ENCODE measurements at regions not wholly inside any gene's neighbourhood (a gene's known extent, or its start where the extent isn't known, plus 50 kb on each side); places are given as distances from the start of the nearest gene placed in this dataset.
"Not testable (repeated sequence)": the region's sequence is repeated elsewhere in the genome, so short reads cannot be mapped to it uniquely, and the experiment has no call there.

DNA sequence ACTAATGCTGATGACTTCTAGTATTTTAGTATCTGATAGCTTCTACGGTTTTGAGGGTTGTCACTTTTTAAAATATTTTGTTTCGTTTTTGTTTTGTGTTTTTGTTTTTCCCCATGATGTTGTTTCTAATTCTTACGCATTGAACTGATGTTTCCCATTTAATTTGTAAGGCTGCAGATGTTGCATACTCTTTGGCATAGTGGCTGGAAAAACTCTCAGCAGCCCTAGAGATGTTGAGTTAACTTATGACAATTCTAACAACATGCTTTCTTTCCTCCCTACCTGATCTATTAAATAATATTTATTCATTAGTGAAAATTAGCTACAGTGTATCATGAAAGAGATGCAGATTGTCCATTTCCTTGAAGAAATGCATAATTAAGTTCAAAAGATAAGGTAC, 559.3 kb upstream of the GRM7 start:
- Histone ChIP-seq H3K36me3 (no peaks in the 10 kb centered on the region), H3K4me1 (no peaks in the 10 kb centered on the region), H3K27ac (no peak overlapping the region), H3K9me3 (peaks cover 0 to 6% of the 10 kb centered on the region in 2 donors), H3K4me3 (no peak overlapping the region), H3K27me3 (no peaks in the 10 kb centered on the region)
- intact Hi-C loops (cut with DNase I; ENCODE audit: low total_unique reads) = no loop called here
- DNase-seq = no peak
- TF ChIP-seq POLR2A (IDR thresholded peaks at IDR 0.05) (no peak), CTCF (IDR thresholded peaks at IDR 0.05) (no peak)

GRCh38 chr3:6315906-6316305, 545.0 kb upstream of the GRM7 start:
- Histone ChIP-seq H3K4me1 (no peaks in the 10 kb centered on the region), H3K9me3 (no peaks in the 10 kb centered on the region), H3K27me3 (no peaks in the 10 kb centered on the region), H3K4me3 (no peak overlapping the region), H3K36me3 (no peaks in the 10 kb centered on the region), H3K27ac (no peak overlapping the region)
- no peak for TF ChIP-seq CTCF (IDR thresholded peaks at IDR 0.05)
- intact Hi-C loops (cut with DNase I; ENCODE audit: low total_unique reads) = no loop called here
- DNase-seq = no peak

DNA sequence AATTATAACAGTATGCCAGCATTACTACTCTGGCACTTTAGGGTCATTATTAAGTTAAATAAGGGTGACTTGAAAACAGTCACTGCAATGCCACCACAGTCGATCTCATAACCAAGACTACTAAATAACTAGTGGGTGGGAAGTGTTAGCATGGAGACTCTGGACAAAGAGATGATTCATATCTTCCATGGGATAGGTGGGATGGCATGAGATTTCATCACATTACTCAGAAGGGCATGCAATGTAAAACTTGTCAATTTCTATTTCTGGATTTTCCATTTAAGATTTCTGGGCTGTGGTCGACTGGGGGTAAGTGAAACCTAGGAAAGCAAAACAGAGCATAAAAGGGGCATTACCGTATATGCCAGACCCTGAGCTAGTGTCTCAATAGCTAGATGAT, 538.9 kb upstream of the GRM7 start:
- Histone ChIP-seq H3K4me3 (no peak overlapping the region), H3K36me3 (no peaks in the 10 kb centered on the region), H3K27ac (no peak overlapping the region), H3K9me3 (no peaks in the 10 kb centered on the region), H3K4me1 (no peaks in the 10 kb centered on the region), H3K27me3 (no peaks in the 10 kb centered on the region)
- DNase-seq = no peak
- TF ChIP-seq CTCF (IDR thresholded peaks at IDR 0.05) = no peak
- TF ChIP-seq POLR2A (IDR thresholded peaks at IDR 0.05) = no peak
- intact Hi-C loops (cut with DNase I; ENCODE audit: low total_unique reads) = no loop called here

- Histone ChIP-seq H3K4me1 (no peaks in the 10 kb centered on the region), H3K4me3 (no peak overlapping the region), H3K36me3 (no peaks in the 10 kb centered on the region), H3K9me3 (no peaks in the 10 kb centered on the region), H3K27ac (no peak overlapping the region), H3K27me3 (no peaks in the 10 kb centered on the region)
- intact Hi-C loops (cut with DNase I; ENCODE audit: low total_unique reads) = no loop called here
- DNase-seq = no peak
- TF ChIP-seq CTCF (IDR thresholded peaks at IDR 0.05) (no peak), POLR2A (IDR thresholded peaks at IDR 0.05) (no peak)
Observed at GRCh38 chr3:6326771-6327170, 534.1 kb upstream of the GRM7 start.

GRCh38 chr3:6340980-6341325, 520.0 kb upstream of the GRM7 start:
- H3K4me3 ChIP-seq; H3K27ac ChIP-seq; intact Hi-C loops (cut with DNase I; ENCODE audit: low total_unique reads); DNase-seq; H3K4me1 ChIP-seq; H3K9me3 ChIP-seq; H3K36me3 ChIP-seq; H3K27me3 ChIP-seq: not testable (repeated sequence)

- DNase-seq = no peak
- Histone ChIP-seq H3K4me3 (no peak overlapping the region), H3K27me3 (no peaks in the 10 kb centered on the region), H3K4me1 (no peaks in the 10 kb centered on the region), H3K9me3 (no peaks in the 10 kb centered on the region), H3K27ac (no peak overlapping the region), H3K36me3 (no peaks in the 10 kb centered on the region)
- TF ChIP-seq POLR2A (IDR thresholded peaks at IDR 0.05) = no peak
- no peak for TF ChIP-seq CTCF (IDR thresholded peaks at IDR 0.05)
- intact Hi-C loops (cut with DNase I; ENCODE audit: low total_unique reads) = no loop called here
Observed at GRCh38 chr3:6351752-6352151, 509.2 kb upstream of the GRM7 start.
